ENCODE measurements at regions not wholly inside any gene's neighbourhood (a gene's known extent, or its start where the extent isn't known, plus 50 kb on each side); places are given as distances from the start of the nearest gene placed in this dataset.

GRCh38 chr7:416761-417624 is 102.7 kb downstream of the PDGFA start:
- intact Hi-C loops (cut with micrococcal nuclease), result no loop called here
- ChIA-PET CTCF (no interaction called here), POLR2A (no interaction called here)
- no peak for DNase-seq
- no peaks in the 10 kb centered on the region for H3K27me3 Mint-ChIP-seq
- no peak for TF ChIP-seq CTCF (IDR thresholded peaks at IDR 0.05)
- peaks cover 2% of the 10 kb centered on the region for H3K4me1 Mint-ChIP-seq
- H3K9me3 Mint-ChIP-seq, result peaks cover 7% of the 10 kb centered on the region
- H3K4me3 Mint-ChIP-seq, result no peak overlapping the region
- no peak overlapping the region for H3K27ac Mint-ChIP-seq
- ATAC-seq (ENCODE audit: low read depth), result no peak
- no peaks in the 10 kb centered on the region for H3K36me3 Mint-ChIP-seq (ENCODE audit: low read depth)

- Mint-ChIP-seq H3K4me1 (no peaks in the 10 kb centered on the region), H3K27me3 (no peaks in the 10 kb centered on the region), H3K9me3 (peaks cover 7% of the 10 kb centered on the region), H3K27ac (no peak overlapping the region), H3K4me3 (no peak overlapping the region), H3K36me3 (ENCODE audit: low read depth) (no peaks in the 10 kb centered on the region)
- ChIA-PET POLR2A (no interaction called here), CTCF (no interaction called here)
- DNase-seq, result no peak
- ATAC-seq (ENCODE audit: low read depth), result no peak
- no peak for TF ChIP-seq CTCF (IDR thresholded peaks at IDR 0.05)
- intact Hi-C loops (cut with micrococcal nuclease), result no loop called here
Measured at GRCh38 chr7:417625-417889, 102.1 kb downstream of the PDGFA start.

- ChIA-PET CTCF (no interaction called here), POLR2A (no interaction called here)
- Mint-ChIP-seq H3K27ac (no peak overlapping the region), H3K36me3 (ENCODE audit: low read depth) (no peaks in the 10 kb centered on the region), H3K4me3 (no peak overlapping the region), H3K9me3 (peaks cover 7% of the 10 kb centered on the region), H3K4me1 (no peaks in the 10 kb centered on the region), H3K27me3 (no peaks in the 10 kb centered on the region)
- intact Hi-C loops (cut with micrococcal nuclease), result no loop called here
- ATAC-seq (ENCODE audit: low read depth) (no peak), DNase-seq (no peak)
- no peak for TF ChIP-seq CTCF (IDR thresholded peaks at IDR 0.05)
Measured at GRCh38 chr7:417973-418601, 101.6 kb downstream of the PDGFA start.

- intact Hi-C loops (cut with micrococcal nuclease), result no loop called here
Measured at GRCh38 chr7:418636-419280, 100.9 kb downstream of the PDGFA start.

More at GRCh38 chr7:418636-419280, 100.9 kb downstream of the PDGFA start:
- no peak for TF ChIP-seq CTCF (IDR thresholded peaks at IDR 0.05)
- H3K27me3 Mint-ChIP-seq, result no peaks in the 10 kb centered on the region
- no peaks in the 10 kb centered on the region for H3K4me1 Mint-ChIP-seq
- ATAC-seq (ENCODE audit: low read depth) (no peak), DNase-seq (no peak)
- H3K36me3 Mint-ChIP-seq (ENCODE audit: low read depth), result no peaks in the 10 kb centered on the region
- ChIA-PET CTCF (no interaction called here), POLR2A (no interaction called here)
- no peak overlapping the region for H3K4me3 Mint-ChIP-seq
- peaks cover 7% of the 10 kb centered on the region for H3K9me3 Mint-ChIP-seq
- no peak overlapping the region for H3K27ac Mint-ChIP-seq
